Motor neuron (in vitro differentiated cells): ENCODE measurements at regions not wholly inside any gene's neighbourhood (a gene's known extent, or its start where the extent isn't known, plus 50 kb on each side); places are given as distances from the start of the nearest gene placed in this dataset.

Source experiments
- ATAC-seq, 8 experiments: fragments of 200-7000 bp; cut with Tn5 transposase; replicated peaks in 6 of 8; 2 replicates each; pipeline ENCODE4 v1.8.0; 2021; ENCODE audit warnings: mild to moderate bottlenecking in 8 of 8, moderate library complexity in 8 of 8
- H3K27ac ChIP-seq, 2 donors: fragments of 250-450 bp; sonication (Bioruptor Pico); 2 replicates each; pipeline ENCODE4 v1.9.0; 2021; ENCODE audit warnings: antibody characterized with exemption in 2 of 2, mild to moderate bottlenecking in 2 of 2, moderate library complexity in 1 of 2
- H3K4me1 ChIP-seq, 2 donors: fragments of 250-450 bp; sonication (Bioruptor Pico); replicated peaks in 1 of 2; 2 replicates each; pipeline ENCODE4 v1.6.1; 2021; ENCODE audit warnings: antibody characterized with exemption in 2 of 2, mild to moderate bottlenecking in 2 of 2, moderate library complexity in 1 of 2
- H3K4me3 ChIP-seq, 5 donors: fragments of 250-450 bp; sonication (Bioruptor Pico); 2 replicates each; pipeline ENCODE4 v1.9.0; 2021; ENCODE audit warnings: antibody characterized with exemption in 5 of 5, mild to moderate bottlenecking in 5 of 5, moderate library complexity in 4 of 5
- WGBS, 10 experiments: fragments of 450-650 bp; shearing (Covaris generic); methylation state at CpG; one replicate each; pipeline ENCODE4 v1.0.0; 2022; 5-methylcytosine and 5-hydroxymethylcytosine counted together
- in situ Hi-C, 9 experiments: fragments of 400-800 bp; cut with MboI; loops; one replicate each; pipeline ENCODE4 v1.15.0; 2021; ENCODE audit warnings: low sequenced_read_pairs in 9 of 9, low pct_unique_long_range_greater_than_20kb in 2 of 9; ENCODE audit not compliant: unreplicated experiment in 9 of 9

- Histone ChIP-seq H3K4me3 (no peak overlapping the region), H3K4me1 (no peaks in the 10 kb centered on the region), H3K27ac (no peak overlapping the region)
- ATAC-seq, result no peak
- in situ Hi-C loops, result no loop called here
These were observed 141.2 kb downstream of the LRRC3B start for GRCh38 chr3:26763723-26764122.

GRCh38 chr3:26766031-26766430 is 143.5 kb downstream of the LRRC3B start:
- peak in 3 of 8 experiments; percentile 92 to 94 (median 92) for ATAC-seq
- 0 to 90% (median 43%) methylated on average over 1 of the region's 1 CpG; no CpG with 5 or more reads in 6 of the 10 experiments for WGBS, 10 experiments
- Histone ChIP-seq H3K4me1 (no peaks in the 10 kb centered on the region), H3K27ac (no peak overlapping the region), H3K4me3 (no peak overlapping the region)
- in situ Hi-C loops, result no loop called here

GRCh38 chr3:26768068-26768651 is 145.6 kb downstream of the LRRC3B start:
- 0 to 100% (median 0%) methylated on average over 1 of the region's 1 CpG; no CpG with 5 or more reads in 5 of the 10 experiments for WGBS, 10 experiments
- Histone ChIP-seq H3K27ac (no peak overlapping the region), H3K4me1 (no peaks in the 10 kb centered on the region), H3K4me3 (no peak overlapping the region)
- in situ Hi-C loops, result no loop called here
- no peak for ATAC-seq

- Histone ChIP-seq H3K4me1 (no peaks in the 10 kb centered on the region), H3K27ac (no peak overlapping the region), H3K4me3 (no peak overlapping the region)
- 0 to 94% (median 53%) methylated on average over 1 to 5 of the region's 5 CpGs; no CpG with 5 or more reads in 2 of the 10 experiments for WGBS, 10 experiments
- in situ Hi-C loops, result no loop called here
- no peak for ATAC-seq
These were observed 177.2 kb downstream of the LRRC3B start for GRCh38 chr3:26799679-26800317.

GRCh38 chr3:26807272-26807671 is 184.7 kb downstream of the LRRC3B start:
- ATAC-seq, result no peak
- WGBS, 10 experiments, result 0 to 56% (median 27%) methylated on average over 1 of the region's 1 CpG; no CpG with 5 or more reads in 4 of the 10 experiments
- in situ Hi-C loops, result no loop called here

GRCh38 chr3:26825454-26825853 is 202.9 kb downstream of the LRRC3B start:
- in situ Hi-C loops, result no loop called here
- ATAC-seq, result no peak
- H3K4me1 ChIP-seq, result no peaks in the 10 kb centered on the region
- WGBS, 10 experiments, result 0 to 86% (median 23%) methylated on average over 1 to 2 of the region's 2 CpGs; no CpG with 5 or more reads in 2 of the 10 experiments
- no peak overlapping the region for H3K4me3 ChIP-seq
- H3K27ac ChIP-seq, result no peak overlapping the region

More at GRCh38 chr3:26807272-26807671, 184.7 kb downstream of the LRRC3B start:
- Histone ChIP-seq H3K4me1 (no peaks in the 10 kb centered on the region), H3K27ac (no peak overlapping the region), H3K4me3 (no peak overlapping the region)

- Histone ChIP-seq H3K4me3 (no peak overlapping the region), H3K27ac (no peak overlapping the region), H3K4me1 (no peaks in the 10 kb centered on the region)
- WGBS, 10 experiments, result 0 to 27% (median 20%) methylated on average over 1 of the region's 1 CpG; no CpG with 5 or more reads in 7 of the 10 experiments
- ATAC-seq, result no peak
- in situ Hi-C loops, result no loop called here
These were observed 204.6 kb downstream of the LRRC3B start for GRCh38 chr3:26827169-26827568.

GRCh38 chr3:26838026-26838425 is 215.5 kb downstream of the LRRC3B start:
- Histone ChIP-seq H3K4me3 (no peak overlapping the region), H3K27ac (no peak overlapping the region), H3K4me1 (peaks cover 4 to 17% of the 10 kb centered on the region in 2 donors)
- WGBS, 10 experiments, result 0 to 100% (median 58%) methylated on average over 2 to 4 of the region's 4 CpGs
- in situ Hi-C loops, result no loop called here
- ATAC-seq, result no peak

- peaks cover 4 to 17% of the 10 kb centered on the region in 2 donors for H3K4me1 ChIP-seq
- no peak overlapping the region for H3K4me3 ChIP-seq
- no peak for ATAC-seq
- 0 to 100% (median 93%) methylated on average over 1 of the region's 1 CpG; no CpG with 5 or more reads in 2 of the 10 experiments for WGBS, 10 experiments
- H3K27ac ChIP-seq, result no peak overlapping the region
- in situ Hi-C loops, result no loop called here
These were observed 216.4 kb downstream of the LRRC3B start for GRCh38 chr3:26839001-26839400.

GRCh38 chr3:26840272-26840870 is 217.8 kb downstream of the LRRC3B start:
- in situ Hi-C loops, result no loop called here
- Histone ChIP-seq H3K27ac (no peak overlapping the region), H3K4me1 (peaks cover 4 to 17% of the 10 kb centered on the region in 2 donors), H3K4me3 (no peak overlapping the region)
- ATAC-seq, result peak in 1 of 8 experiments; percentile 32
- WGBS, 10 experiments, result 0 to 38% (median 25%) methylated on average over 1 of the region's 1 CpG; no CpG with 5 or more reads in 5 of the 10 experiments

- no peak for ATAC-seq
- WGBS, 10 experiments, result 30 to 100% (median 91%) methylated on average over 2 to 3 of the region's 3 CpGs; no CpG with 5 or more reads in 3 of the 10 experiments
- in situ Hi-C loops, result no loop called here
- no peak overlapping the region for H3K27ac ChIP-seq
- H3K4me3 ChIP-seq, result no peak overlapping the region
- H3K4me1 ChIP-seq, result peaks cover 2 to 5% of the 10 kb centered on the region in 2 donors
These were observed 222.6 kb downstream of the LRRC3B start for GRCh38 chr3:26845194-26845593.

GRCh38 chr3:26847680-26848079 is 225.1 kb downstream of the LRRC3B start:
- in situ Hi-C loops, result no loop called here
- no peak for ATAC-seq
- H3K27ac ChIP-seq, result no peak overlapping the region

GRCh38 chr3:26894443-26894842 is 271.9 kb downstream of the LRRC3B start:
- Histone ChIP-seq H3K4me1 (no peaks in the 10 kb centered on the region), H3K27ac (no peak overlapping the region), H3K4me3 (no peak overlapping the region)
- in situ Hi-C loops, result no loop called here
- 14 to 90% (median 53%) methylated on average over 2 to 3 of the region's 3 CpGs; no CpG with 5 or more reads in 1 of the 10 experiments for WGBS, 10 experiments
- ATAC-seq, result peak in 3 of 8 experiments; percentile 53 to 59 (median 56)

More at GRCh38 chr3:26847680-26848079, 225.1 kb downstream of the LRRC3B start:
- H3K4me1 ChIP-seq, result no peaks in the 10 kb centered on the region
- no peak overlapping the region for H3K4me3 ChIP-seq
